HepG2 (cell line): ENCODE measurements at regions not wholly inside any gene's neighbourhood (a gene's known extent, or its start where the extent isn't known, plus 50 kb on each side); places are given as distances from the start of the nearest gene placed in this dataset.
A peak's percentile ranks its signal among the peaks of the same experiment; 100 is the strongest.

ENCODE experiments used
- BATF2 ChIP-seq: sonication (generic); formaldehyde crosslinking; IDR thresholded peaks from 2 replicates; pipeline ENCODE4 v1.8.0; 2022; ENCODE audit warnings: mild to moderate bottlenecking, missing genetic modification reagents, moderate library complexity
- CC2D1A ChIP-seq: sonication (generic); formaldehyde crosslinking; IDR thresholded peaks from 2 replicates; pipeline ENCODE4 v1.8.1; 2023; ENCODE audit warnings: mild to moderate bottlenecking, missing genetic modification reagents
- EHMT2 ChIP-seq: fragments of 200-600 bp; sonication (generic); IDR thresholded peaks from 2 replicates; pipeline ENCODE4 v1.7.0; 2017; ENCODE audit warnings: antibody characterized with exemption, low read depth, low read length, borderline replicate concordance
- ELK4 ChIP-seq: sonication (generic); formaldehyde crosslinking; IDR thresholded peaks from 2 replicates; pipeline ENCODE4 v1.9.0; 2021; ENCODE audit warnings: missing genetic modification reagents, borderline replicate concordance
- HIVEP1 ChIP-seq: sonication (generic); formaldehyde crosslinking; IDR thresholded peaks from 2 replicates; pipeline ENCODE4 v1.4.0; 2020; ENCODE audit warnings: mild to moderate bottlenecking, missing genetic modification reagents
- KDM6A ChIP-seq: IDR thresholded peaks from 2 replicates; pipeline ENCODE4 v1.6.1; 2016; ENCODE audit warnings: low read depth
- NFAT5 ChIP-seq: sonication (generic); formaldehyde crosslinking; IDR thresholded peaks from 2 replicates; pipeline ENCODE4 v1.4.0; 2020; ENCODE audit warnings: missing genetic modification reagents
- NONO ChIP-seq, 2 experiments: fragments of 450-650 bp in 1 of 2; sonication (generic) in 1 of 2; formaldehyde crosslinking in 1 of 2; IDR thresholded peaks in 1 of 2; conservative IDR thresholded peaks in 1 of 2; 2 replicates each; pipeline versions ENCODE4 v1.6.1 to v1.8.0; 2017 to 2022; ENCODE audit warnings: mild to moderate bottlenecking in 1 of 2, missing genetic modification reagents in 1 of 2, moderate library complexity in 1 of 2
- ZKSCAN5 ChIP-seq: sonication (generic); formaldehyde crosslinking; IDR thresholded peaks from 2 replicates; pipeline ENCODE4 v1.5.1; 2020; ENCODE audit warnings: mild to moderate bottlenecking, missing genetic modification reagents
- ZNF367 ChIP-seq: sonication (generic); formaldehyde crosslinking; IDR thresholded peaks from 2 replicates; pipeline ENCODE4 v1.4.0; 2020; ENCODE audit warnings: missing genetic modification reagents, borderline replicate concordance
- ZSCAN30 ChIP-seq: sonication (generic); formaldehyde crosslinking; IDR thresholded peaks from 2 replicates; pipeline ENCODE4 v1.5.0; 2020; ENCODE audit warnings: mild to moderate bottlenecking, missing genetic modification reagents
- TF ChIP-seq, protein P1 (sequence below): IDR thresholded peaks from 2 replicates; pipeline ENCODE4 v1.6.1; 2016; ENCODE audit warnings: low read depth
- TF ChIP-seq, protein P2 (sequence below), 2 experiments: IDR thresholded peaks; 2 replicates each; pipeline ENCODE4 v1.6.1; 2011 to 2012; ENCODE audit warnings: low read length in 2 of 2, borderline replicate concordance in 1 of 2, low read depth in 1 of 2, mild to moderate bottlenecking in 1 of 2, moderate library complexity in 1 of 2
- TF ChIP-seq, protein P3 (sequence below): sonication (generic); formaldehyde crosslinking; IDR thresholded peaks from 2 replicates; pipeline ENCODE4 v1.4.0; 2020; ENCODE audit warnings: low read depth, mild to moderate bottlenecking, missing genetic modification reagents

- TF ChIP-seq, protein P1, sequence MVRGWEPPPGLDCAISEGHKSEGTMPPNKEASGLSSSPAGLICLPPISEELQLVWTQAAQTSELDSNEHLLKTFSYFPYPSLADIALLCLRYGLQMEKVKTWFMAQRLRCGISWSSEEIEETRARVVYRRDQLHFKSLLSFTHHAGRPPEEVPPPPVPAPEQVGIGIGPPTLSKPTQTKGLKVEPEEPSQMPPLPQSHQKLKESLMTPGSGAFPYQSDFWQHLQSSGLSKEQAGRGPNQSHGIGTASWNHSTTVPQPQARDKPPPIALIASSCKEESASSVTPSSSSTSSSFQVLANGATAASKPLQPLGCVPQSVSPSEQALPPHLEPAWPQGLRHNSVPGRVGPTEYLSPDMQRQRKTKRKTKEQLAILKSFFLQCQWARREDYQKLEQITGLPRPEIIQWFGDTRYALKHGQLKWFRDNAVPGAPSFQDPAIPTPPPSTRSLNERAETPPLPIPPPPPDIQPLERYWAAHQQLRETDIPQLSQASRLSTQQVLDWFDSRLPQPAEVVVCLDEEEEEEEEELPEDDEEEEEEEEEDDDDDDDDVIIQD (CRISPR knock-in tag): no peak
- TF ChIP-seq ZNF367 (CRISPR knock-in tag) (no peak), KDM6A (CRISPR knock-in tag) (no peak), ZSCAN30 (CRISPR knock-in tag) (no peak), NONO (IDR thresholded peaks at IDR 0.05) (no peak), NONO (CRISPR knock-in tag; conservative IDR thresholded peaks at IDR 0.05) (no peak), HIVEP1 (CRISPR knock-in tag) (no peak), ELK4 (CRISPR knock-in tag) (no peak), CC2D1A (CRISPR knock-in tag) (no peak), NFAT5 (no peak), ZKSCAN5 (CRISPR knock-in tag) (no peak), BATF2 (CRISPR knock-in tag) (no peak), EHMT2 (peak; percentile 93)
- TF ChIP-seq, protein P2, sequence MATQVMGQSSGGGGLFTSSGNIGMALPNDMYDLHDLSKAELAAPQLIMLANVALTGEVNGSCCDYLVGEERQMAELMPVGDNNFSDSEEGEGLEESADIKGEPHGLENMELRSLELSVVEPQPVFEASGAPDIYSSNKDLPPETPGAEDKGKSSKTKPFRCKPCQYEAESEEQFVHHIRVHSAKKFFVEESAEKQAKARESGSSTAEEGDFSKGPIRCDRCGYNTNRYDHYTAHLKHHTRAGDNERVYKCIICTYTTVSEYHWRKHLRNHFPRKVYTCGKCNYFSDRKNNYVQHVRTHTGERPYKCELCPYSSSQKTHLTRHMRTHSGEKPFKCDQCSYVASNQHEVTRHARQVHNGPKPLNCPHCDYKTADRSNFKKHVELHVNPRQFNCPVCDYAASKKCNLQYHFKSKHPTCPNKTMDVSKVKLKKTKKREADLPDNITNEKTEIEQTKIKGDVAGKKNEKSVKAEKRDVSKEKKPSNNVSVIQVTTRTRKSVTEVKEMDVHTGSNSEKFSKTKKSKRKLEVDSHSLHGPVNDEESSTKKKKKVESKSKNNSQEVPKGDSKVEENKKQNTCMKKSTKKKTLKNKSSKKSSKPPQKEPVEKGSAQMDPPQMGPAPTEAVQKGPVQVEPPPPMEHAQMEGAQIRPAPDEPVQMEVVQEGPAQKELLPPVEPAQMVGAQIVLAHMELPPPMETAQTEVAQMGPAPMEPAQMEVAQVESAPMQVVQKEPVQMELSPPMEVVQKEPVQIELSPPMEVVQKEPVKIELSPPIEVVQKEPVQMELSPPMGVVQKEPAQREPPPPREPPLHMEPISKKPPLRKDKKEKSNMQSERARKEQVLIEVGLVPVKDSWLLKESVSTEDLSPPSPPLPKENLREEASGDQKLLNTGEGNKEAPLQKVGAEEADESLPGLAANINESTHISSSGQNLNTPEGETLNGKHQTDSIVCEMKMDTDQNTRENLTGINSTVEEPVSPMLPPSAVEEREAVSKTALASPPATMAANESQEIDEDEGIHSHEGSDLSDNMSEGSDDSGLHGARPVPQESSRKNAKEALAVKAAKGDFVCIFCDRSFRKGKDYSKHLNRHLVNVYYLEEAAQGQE (IDR thresholded peaks at IDR 0.05; ENCODE audit: borderline replicate concordance in 1 of 2, low read depth in 1 of 2, low read length in 2 of 2): peak; percentile 83 to 97
- TF ChIP-seq, protein P3, sequence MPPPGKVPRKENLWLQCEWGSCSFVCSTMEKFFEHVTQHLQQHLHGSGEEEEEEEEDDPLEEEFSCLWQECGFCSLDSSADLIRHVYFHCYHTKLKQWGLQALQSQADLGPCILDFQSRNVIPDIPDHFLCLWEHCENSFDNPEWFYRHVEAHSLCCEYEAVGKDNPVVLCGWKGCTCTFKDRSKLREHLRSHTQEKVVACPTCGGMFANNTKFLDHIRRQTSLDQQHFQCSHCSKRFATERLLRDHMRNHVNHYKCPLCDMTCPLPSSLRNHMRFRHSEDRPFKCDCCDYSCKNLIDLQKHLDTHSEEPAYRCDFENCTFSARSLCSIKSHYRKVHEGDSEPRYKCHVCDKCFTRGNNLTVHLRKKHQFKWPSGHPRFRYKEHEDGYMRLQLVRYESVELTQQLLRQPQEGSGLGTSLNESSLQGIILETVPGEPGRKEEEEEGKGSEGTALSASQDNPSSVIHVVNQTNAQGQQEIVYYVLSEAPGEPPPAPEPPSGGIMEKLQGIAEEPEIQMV (CRISPR knock-in tag): no peak
Observed at GRCh38 chr13:26867451-26868091, 107.0 kb upstream of the GPR12 start (continued).
